NB4 (cell line): ENCODE measurements at regions not wholly inside any gene's neighbourhood (a gene's known extent, or its start where the extent isn't known, plus 50 kb on each side); places are given as distances from the start of the nearest gene placed in this dataset.

Experiments
- POLR2A ChIP-seq: IDR thresholded peaks from 2 replicates; pipeline ENCODE4 v1.6.1; 2011; ENCODE audit warnings: mild to moderate bottlenecking; ENCODE audit not compliant: insufficient read length; ENCODE audit errors: extremely low read depth
- TF ChIP-seq, protein P1 (sequence below): IDR thresholded peaks from one replicate; pipeline ENCODE4 v1.5.1; 2012; ENCODE audit warnings: low read depth, low read length

DNA sequence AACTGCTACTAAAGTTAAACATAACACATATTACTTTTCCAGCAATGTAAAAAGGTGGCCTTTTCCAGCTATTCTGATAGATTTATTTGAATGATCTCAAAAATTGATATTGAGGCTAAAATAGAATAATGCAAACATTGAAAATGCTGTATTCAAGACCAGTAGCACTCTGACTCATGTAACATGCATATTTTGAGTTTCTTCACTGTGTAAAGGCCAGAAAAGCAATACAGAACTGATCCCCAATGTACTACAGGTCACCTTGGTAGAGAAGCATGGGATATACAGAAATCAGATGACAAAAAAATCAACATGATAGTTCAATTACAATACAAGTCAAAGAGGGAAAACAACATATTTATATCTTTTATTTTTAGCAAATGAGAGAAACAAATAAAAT is 419.6 kb downstream of the DIPK2A start:
- TF ChIP-seq, protein P1, sequence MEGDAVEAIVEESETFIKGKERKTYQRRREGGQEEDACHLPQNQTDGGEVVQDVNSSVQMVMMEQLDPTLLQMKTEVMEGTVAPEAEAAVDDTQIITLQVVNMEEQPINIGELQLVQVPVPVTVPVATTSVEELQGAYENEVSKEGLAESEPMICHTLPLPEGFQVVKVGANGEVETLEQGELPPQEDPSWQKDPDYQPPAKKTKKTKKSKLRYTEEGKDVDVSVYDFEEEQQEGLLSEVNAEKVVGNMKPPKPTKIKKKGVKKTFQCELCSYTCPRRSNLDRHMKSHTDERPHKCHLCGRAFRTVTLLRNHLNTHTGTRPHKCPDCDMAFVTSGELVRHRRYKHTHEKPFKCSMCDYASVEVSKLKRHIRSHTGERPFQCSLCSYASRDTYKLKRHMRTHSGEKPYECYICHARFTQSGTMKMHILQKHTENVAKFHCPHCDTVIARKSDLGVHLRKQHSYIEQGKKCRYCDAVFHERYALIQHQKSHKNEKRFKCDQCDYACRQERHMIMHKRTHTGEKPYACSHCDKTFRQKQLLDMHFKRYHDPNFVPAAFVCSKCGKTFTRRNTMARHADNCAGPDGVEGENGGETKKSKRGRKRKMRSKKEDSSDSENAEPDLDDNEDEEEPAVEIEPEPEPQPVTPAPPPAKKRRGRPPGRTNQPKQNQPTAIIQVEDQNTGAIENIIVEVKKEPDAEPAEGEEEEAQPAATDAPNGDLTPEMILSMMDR = no peak
- TF ChIP-seq POLR2A = no peak
